SK-N-SH treated with all-trans-retinoic acid at 6 μM for 48 hours (cell line): ENCODE measurements at regions not wholly inside any gene's neighbourhood (a gene's known extent, or its start where the extent isn't known, plus 50 kb on each side); places are given as distances from the start of the nearest gene placed in this dataset.

ENCODE experiments used
- ATAC-seq: fragments of 200-7000 bp; cut with Tn5 transposase; 3 replicates; pipeline ENCODE4 v1.9.1; 2020; ENCODE audit warnings: mild to moderate bottlenecking, moderate library complexity
- ARNTL ChIP-seq: fragments of 450-650 bp; formaldehyde crosslinking; IDR thresholded peaks from 2 replicates; pipeline ENCODE4 v1.5.0; 2020; ENCODE audit warnings: low read depth, mild to moderate bottlenecking, moderate library complexity, borderline replicate concordance
- BACH2 ChIP-seq: fragments of 250-450 bp; sonication (Bioruptor Pico); IDR thresholded peaks from 2 replicates; pipeline ENCODE4 v1.9.0; 2021; ENCODE audit warnings: mild to moderate bottlenecking, borderline replicate concordance
- CSDC2 ChIP-seq: fragments of 250-450 bp; sonication (Bioruptor Pico); IDR thresholded peaks from 2 replicates; pipeline ENCODE4 v1.5.0; 2020; ENCODE audit warnings: mild to moderate bottlenecking, moderate library complexity
- ESRRG ChIP-seq: fragments of 250-450 bp; sonication (Bioruptor Pico); IDR thresholded peaks from 2 replicates; pipeline ENCODE4 v1.6.1; 2021; ENCODE audit warnings: mild to moderate bottlenecking
- GLIS3 ChIP-seq: fragments of 250-450 bp; sonication (Bioruptor Pico); IDR thresholded peaks from 2 replicates; pipeline ENCODE4 v1.5.0; 2020; ENCODE audit warnings: mild to moderate bottlenecking, moderate library complexity
- ISL1 ChIP-seq: fragments of 250-450 bp; sonication (Bioruptor Pico); IDR thresholded peaks from 2 replicates; pipeline ENCODE4 v2.1.2; 2022; ENCODE audit warnings: mild to moderate bottlenecking, moderate library complexity
- OSR1 ChIP-seq: fragments of 250-450 bp; sonication (Bioruptor Pico); IDR thresholded peaks from 2 replicates; pipeline ENCODE4 v1.8.0; 2022; ENCODE audit warnings: moderate library complexity, mild to moderate bottlenecking, inconsistent platforms
- PPARA ChIP-seq: fragments of 250-450 bp; sonication (Bioruptor Pico); IDR thresholded peaks from 2 replicates; pipeline ENCODE4 v1.5.0; 2020; ENCODE audit warnings: mild to moderate bottlenecking, borderline replicate concordance
- SNAI2 ChIP-seq: fragments of 250-450 bp; sonication (Bioruptor Pico); IDR thresholded peaks from 2 replicates; pipeline ENCODE4 v1.5.0; 2020; ENCODE audit warnings: mild to moderate bottlenecking, moderate library complexity
- TCF4 ChIP-seq: fragments of 250-450 bp; sonication (Bioruptor Pico); IDR thresholded peaks from 2 replicates; pipeline ENCODE4 v1.8.0; 2021; ENCODE audit warnings: mild to moderate bottlenecking, moderate library complexity, borderline replicate concordance
- TOX ChIP-seq: fragments of 250-450 bp; sonication (Bioruptor Pico); IDR thresholded peaks from 2 replicates; pipeline ENCODE4 v1.8.0; 2021; ENCODE audit warnings: mild to moderate bottlenecking, moderate library complexity, borderline replicate concordance
- ZC3H10 ChIP-seq: fragments of 250-450 bp; sonication (Bioruptor Pico); IDR thresholded peaks from 2 replicates; pipeline ENCODE4 v1.5.1; 2021; ENCODE audit warnings: mild to moderate bottlenecking, moderate library complexity
- ZFP3 ChIP-seq: fragments of 250-450 bp; sonication (Bioruptor Pico); IDR thresholded peaks from 2 replicates; pipeline ENCODE4 v1.5.0; 2020; ENCODE audit warnings: mild to moderate bottlenecking, moderate library complexity
- ZFP30 ChIP-seq: fragments of 450-650 bp; formaldehyde crosslinking; IDR thresholded peaks from 2 replicates; pipeline ENCODE4 v1.5.0; 2022; ENCODE audit warnings: mild to moderate bottlenecking, moderate library complexity
- ZNF565 ChIP-seq: fragments of 450-650 bp; formaldehyde crosslinking; conservative IDR thresholded peaks from 2 replicates; pipeline ENCODE4 v1.5.0; 2020; ENCODE audit warnings: low read depth, mild to moderate bottlenecking, moderate library complexity
- ZNF70 ChIP-seq: fragments of 450-650 bp; formaldehyde crosslinking; IDR thresholded peaks from 2 replicates; pipeline ENCODE4 v1.5.0; 2020; ENCODE audit warnings: mild to moderate bottlenecking, moderate library complexity
- ZNF8 ChIP-seq: fragments of 450-650 bp; formaldehyde crosslinking; IDR thresholded peaks from 2 replicates; pipeline ENCODE4 v1.5.0; 2020; ENCODE audit warnings: mild to moderate bottlenecking, moderate library complexity
- TF ChIP-seq, protein P1 (sequence below): fragments of 250-450 bp; sonication (Bioruptor Pico); IDR thresholded peaks from 2 replicates; pipeline ENCODE4 v1.8.0; 2021; ENCODE audit warnings: low read depth, mild to moderate bottlenecking, moderate library complexity, borderline replicate concordance
- TF ChIP-seq, protein P2 (sequence below): fragments of 250-450 bp; sonication (Bioruptor Pico); IDR thresholded peaks from 2 replicates; pipeline ENCODE4 v1.5.1; 2021; ENCODE audit warnings: mild to moderate bottlenecking, moderate library complexity
- TF ChIP-seq, protein P3 (sequence below): fragments of 250-450 bp; sonication (Bioruptor Pico); IDR thresholded peaks from 2 replicates; pipeline ENCODE4 v1.8.0; 2020; ENCODE audit warnings: mild to moderate bottlenecking, moderate library complexity, borderline replicate concordance
- TF ChIP-seq, protein P4 (sequence below): fragments of 250-450 bp; sonication (Bioruptor Pico); IDR thresholded peaks from 2 replicates; pipeline ENCODE4 v1.5.1; 2020; ENCODE audit warnings: low read depth, mild to moderate bottlenecking, moderate library complexity
- TF ChIP-seq, protein P5 (sequence below): fragments of 250-450 bp; sonication (Bioruptor Pico); IDR thresholded peaks from 2 replicates; pipeline ENCODE4 v1.5.0; 2020; ENCODE audit warnings: mild to moderate bottlenecking, moderate library complexity

GRCh38 chr11:119807402-119807801 is 78.4 kb upstream of the NECTIN1 start:
- no peak for ATAC-seq
- TF ChIP-seq ARNTL (CRISPR knock-in tag) (no peak), ISL1 (no peak), SNAI2 (no peak), CSDC2 (CRISPR knock-in tag) (no peak), ZNF70 (CRISPR knock-in tag) (no peak), TCF4 (CRISPR knock-in tag) (no peak), ZNF8 (CRISPR knock-in tag) (no peak), BACH2 (CRISPR knock-in tag) (no peak), PPARA (CRISPR knock-in tag) (no peak), TOX (CRISPR knock-in tag) (no peak), ZFP30 (CRISPR knock-in tag) (no peak), ESRRG (CRISPR knock-in tag) (no peak), ZNF565 (CRISPR knock-in tag) (no peak), OSR1 (CRISPR knock-in tag) (no peak), GLIS3 (CRISPR knock-in tag) (no peak)
- TF ChIP-seq, protein P1, sequence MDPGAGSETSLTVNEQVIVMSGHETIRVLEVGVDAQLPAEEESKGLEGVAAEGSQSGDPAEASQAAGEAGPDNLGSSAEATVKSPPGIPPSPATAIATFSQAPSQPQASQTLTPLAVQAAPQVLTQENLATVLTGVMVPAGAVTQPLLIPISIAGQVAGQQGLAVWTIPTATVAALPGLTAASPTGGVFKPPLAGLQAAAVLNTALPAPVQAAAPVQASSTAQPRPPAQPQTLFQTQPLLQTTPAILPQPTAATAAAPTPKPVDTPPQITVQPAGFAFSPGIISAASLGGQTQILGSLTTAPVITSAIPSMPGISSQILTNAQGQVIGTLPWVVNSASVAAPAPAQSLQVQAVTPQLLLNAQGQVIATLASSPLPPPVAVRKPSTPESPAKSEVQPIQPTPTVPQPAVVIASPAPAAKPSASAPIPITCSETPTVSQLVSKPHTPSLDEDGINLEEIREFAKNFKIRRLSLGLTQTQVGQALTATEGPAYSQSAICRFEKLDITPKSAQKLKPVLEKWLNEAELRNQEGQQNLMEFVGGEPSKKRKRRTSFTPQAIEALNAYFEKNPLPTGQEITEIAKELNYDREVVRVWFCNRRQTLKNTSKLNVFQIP (CRISPR knock-in tag): no peak
- TF ChIP-seq, protein P2, sequence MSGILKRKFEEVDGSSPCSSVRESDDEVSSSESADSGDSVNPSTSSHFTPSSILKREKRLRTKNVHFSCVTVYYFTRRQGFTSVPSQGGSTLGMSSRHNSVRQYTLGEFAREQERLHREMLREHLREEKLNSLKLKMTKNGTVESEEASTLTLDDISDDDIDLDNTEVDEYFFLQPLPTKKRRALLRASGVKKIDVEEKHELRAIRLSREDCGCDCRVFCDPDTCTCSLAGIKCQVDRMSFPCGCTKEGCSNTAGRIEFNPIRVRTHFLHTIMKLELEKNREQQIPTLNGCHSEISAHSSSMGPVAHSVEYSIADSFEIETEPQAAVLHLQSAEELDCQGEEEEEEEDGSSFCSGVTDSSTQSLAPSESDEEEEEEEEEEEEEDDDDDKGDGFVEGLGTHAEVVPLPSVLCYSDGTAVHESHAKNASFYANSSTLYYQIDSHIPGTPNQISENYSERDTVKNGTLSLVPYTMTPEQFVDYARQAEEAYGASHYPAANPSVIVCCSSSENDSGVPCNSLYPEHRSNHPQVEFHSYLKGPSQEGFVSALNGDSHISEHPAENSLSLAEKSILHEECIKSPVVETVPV: no peak
- TF ChIP-seq, protein P3, sequence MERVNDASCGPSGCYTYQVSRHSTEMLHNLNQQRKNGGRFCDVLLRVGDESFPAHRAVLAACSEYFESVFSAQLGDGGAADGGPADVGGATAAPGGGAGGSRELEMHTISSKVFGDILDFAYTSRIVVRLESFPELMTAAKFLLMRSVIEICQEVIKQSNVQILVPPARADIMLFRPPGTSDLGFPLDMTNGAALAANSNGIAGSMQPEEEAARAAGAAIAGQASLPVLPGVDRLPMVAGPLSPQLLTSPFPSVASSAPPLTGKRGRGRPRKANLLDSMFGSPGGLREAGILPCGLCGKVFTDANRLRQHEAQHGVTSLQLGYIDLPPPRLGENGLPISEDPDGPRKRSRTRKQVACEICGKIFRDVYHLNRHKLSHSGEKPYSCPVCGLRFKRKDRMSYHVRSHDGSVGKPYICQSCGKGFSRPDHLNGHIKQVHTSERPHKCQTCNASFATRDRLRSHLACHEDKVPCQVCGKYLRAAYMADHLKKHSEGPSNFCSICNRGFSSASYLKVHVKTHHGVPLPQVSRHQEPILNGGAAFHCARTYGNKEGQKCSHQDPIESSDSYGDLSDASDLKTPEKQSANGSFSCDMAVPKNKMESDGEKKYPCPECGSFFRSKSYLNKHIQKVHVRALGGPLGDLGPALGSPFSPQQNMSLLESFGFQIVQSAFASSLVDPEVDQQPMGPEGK (CRISPR knock-in tag): no peak
- TF ChIP-seq, protein P4, sequence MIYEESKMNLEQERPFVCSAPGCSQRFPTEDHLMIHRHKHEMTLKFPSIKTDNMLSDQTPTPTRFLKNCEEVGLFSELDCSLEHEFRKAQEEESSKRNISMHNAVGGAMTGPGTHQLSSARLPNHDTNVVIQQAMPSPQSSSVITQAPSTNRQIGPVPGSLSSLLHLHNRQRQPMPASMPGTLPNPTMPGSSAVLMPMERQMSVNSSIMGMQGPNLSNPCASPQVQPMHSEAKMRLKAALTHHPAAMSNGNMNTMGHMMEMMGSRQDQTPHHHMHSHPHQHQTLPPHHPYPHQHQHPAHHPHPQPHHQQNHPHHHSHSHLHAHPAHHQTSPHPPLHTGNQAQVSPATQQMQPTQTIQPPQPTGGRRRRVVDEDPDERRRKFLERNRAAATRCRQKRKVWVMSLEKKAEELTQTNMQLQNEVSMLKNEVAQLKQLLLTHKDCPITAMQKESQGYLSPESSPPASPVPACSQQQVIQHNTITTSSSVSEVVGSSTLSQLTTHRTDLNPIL (CRISPR knock-in tag): no peak
- TF ChIP-seq, protein P5, sequence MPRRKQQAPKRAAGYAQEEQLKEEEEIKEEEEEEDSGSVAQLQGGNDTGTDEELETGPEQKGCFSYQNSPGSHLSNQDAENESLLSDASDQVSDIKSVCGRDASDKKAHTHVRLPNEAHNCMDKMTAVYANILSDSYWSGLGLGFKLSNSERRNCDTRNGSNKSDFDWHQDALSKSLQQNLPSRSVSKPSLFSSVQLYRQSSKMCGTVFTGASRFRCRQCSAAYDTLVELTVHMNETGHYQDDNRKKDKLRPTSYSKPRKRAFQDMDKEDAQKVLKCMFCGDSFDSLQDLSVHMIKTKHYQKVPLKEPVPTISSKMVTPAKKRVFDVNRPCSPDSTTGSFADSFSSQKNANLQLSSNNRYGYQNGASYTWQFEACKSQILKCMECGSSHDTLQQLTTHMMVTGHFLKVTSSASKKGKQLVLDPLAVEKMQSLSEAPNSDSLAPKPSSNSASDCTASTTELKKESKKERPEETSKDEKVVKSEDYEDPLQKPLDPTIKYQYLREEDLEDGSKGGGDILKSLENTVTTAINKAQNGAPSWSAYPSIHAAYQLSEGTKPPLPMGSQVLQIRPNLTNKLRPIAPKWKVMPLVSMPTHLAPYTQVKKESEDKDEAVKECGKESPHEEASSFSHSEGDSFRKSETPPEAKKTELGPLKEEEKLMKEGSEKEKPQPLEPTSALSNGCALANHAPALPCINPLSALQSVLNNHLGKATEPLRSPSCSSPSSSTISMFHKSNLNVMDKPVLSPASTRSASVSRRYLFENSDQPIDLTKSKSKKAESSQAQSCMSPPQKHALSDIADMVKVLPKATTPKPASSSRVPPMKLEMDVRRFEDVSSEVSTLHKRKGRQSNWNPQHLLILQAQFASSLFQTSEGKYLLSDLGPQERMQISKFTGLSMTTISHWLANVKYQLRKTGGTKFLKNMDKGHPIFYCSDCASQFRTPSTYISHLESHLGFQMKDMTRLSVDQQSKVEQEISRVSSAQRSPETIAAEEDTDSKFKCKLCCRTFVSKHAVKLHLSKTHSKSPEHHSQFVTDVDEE (CRISPR knock-in tag): no peak
- TF ChIP-seq, all 23 proteins: peak for 0

DNA sequence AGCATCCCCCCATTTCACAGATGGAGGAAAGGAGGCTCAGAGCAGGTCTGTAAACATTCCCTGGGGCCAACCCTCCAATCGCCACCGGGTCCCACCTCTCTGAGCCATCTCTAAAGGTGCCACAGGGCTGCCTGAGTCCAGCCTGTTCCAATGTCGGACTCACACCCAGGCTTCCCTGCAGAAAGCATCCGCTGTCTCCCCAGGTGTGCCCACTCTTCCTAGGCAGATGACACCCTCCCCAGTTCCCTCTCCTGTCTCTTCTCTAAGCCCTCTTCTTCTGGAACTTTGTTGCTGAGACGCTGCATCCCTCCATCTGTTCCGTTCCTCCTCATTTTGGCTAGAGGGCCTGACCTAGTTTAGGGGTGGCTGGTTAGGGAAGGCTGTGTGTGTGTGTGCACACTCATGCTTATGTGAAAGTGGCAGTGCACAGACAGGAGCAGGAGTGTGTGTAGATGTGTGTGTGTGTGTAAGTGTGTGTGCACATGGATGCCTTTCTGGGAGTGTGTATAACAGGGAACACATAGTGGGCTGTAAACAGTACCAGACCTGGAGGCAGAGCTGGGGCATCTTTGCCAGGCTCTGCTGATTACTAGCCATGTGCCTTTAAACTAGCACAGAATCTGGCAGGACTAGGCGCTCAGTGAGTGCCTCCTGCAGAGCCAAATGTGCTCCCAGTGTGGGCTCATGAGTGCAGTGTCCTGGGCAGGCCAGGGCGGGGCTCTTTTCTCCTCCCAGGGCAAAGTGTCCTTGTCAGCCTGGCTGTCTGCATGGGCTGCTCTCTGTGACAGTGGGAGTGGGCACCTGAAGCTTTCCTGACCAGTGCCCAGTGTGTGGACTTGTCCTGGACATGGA is 77.3 kb upstream of the NECTIN1 start:
- TF ChIP-seq ISL1 (no peak), TOX (CRISPR knock-in tag) (no peak), OSR1 (CRISPR knock-in tag) (no peak), ZFP3 (CRISPR knock-in tag) (no peak), BACH2 (CRISPR knock-in tag) (no peak), ARNTL (CRISPR knock-in tag) (no peak), TCF4 (CRISPR knock-in tag) (no peak), ZC3H10 (no peak)
- TF ChIP-seq, protein P5 (CRISPR knock-in tag): no peak
- no peak for ATAC-seq
